Naive thymus-derived CD4-positive, alpha-beta T cell (primary cell): ENCODE measurements at regions not wholly inside any gene's neighbourhood (a gene's known extent, or its start where the extent isn't known, plus 50 kb on each side); places are given as distances from the start of the nearest gene placed in this dataset.

Experiments used
- ATAC-seq: fragments of 150-1000 bp; cut with Tn5 transposase; 2 replicates; pipeline ENCODE4 v1.10.0; 2021; ENCODE audit warnings: mild to moderate bottlenecking, moderate library complexity
- CTCF ChIA-PET: fragments of 350-600 bp; sonication (Branson Sonifier 250); formaldehyde crosslinking; loops from one replicate; lab custom pipeline; 2021; ENCODE audit warnings: antibody characterized with exemption; lab: Charles Lee
- POLR2A ChIA-PET: fragments of 350-600 bp; sonication (Branson Sonifier 250); formaldehyde crosslinking; loops from one replicate; lab custom pipeline; 2021; ENCODE audit warnings: antibody characterized with exemption, inconsistent platforms; lab: Charles Lee
- DNase-seq, 9 donors: peaks; one replicate each; pipeline versions ENCODE4 v3.0.0 to v3.0.0-alpha.2; 2020 to 2022; ENCODE audit warnings: mixed read lengths in 1 of 9
- H3K27ac ChIP-seq: one replicate; pipeline ENCODE4 v1.7.0; 2013; ENCODE audit warnings: mild to moderate bottlenecking, low read depth, low read length, moderate library complexity
- H3K27me3 ChIP-seq, 2 donors: one replicate each; pipeline ENCODE4 v1.7.0; 2013; ENCODE audit warnings: low read length in 2 of 2, mild to moderate bottlenecking in 2 of 2, moderate library complexity in 2 of 2; ENCODE audit not compliant: control insufficient read depth in 2 of 2, insufficient read depth in 2 of 2
- H3K36me3 ChIP-seq, 3 experiments: 1 replicate in 2 of 3; 2 replicates in 1 of 3; pipeline ENCODE4 v1.7.0; 2013; ENCODE audit warnings: low read length in 3 of 3, mild to moderate bottlenecking in 3 of 3, moderate library complexity in 1 of 3; ENCODE audit not compliant: insufficient read depth in 3 of 3, control insufficient read depth in 2 of 3
- H3K4me1 ChIP-seq, 2 donors: one replicate each; pipeline ENCODE4 v1.7.0; 2013; ENCODE audit warnings: low read length in 2 of 2, mild to moderate bottlenecking in 2 of 2, moderate library complexity in 1 of 2; ENCODE audit not compliant: control insufficient read depth in 2 of 2, insufficient read depth in 2 of 2
- H3K4me3 ChIP-seq: 2 replicates; pipeline ENCODE4 v1.7.0; 2013; ENCODE audit warnings: mild to moderate bottlenecking, low read length
- H3K9me3 ChIP-seq, 3 experiments: 1 replicate in 2 of 3; 2 replicates in 1 of 3; pipeline ENCODE4 v1.7.0; 2013; ENCODE audit warnings: low read length in 3 of 3; ENCODE audit not compliant: control insufficient read depth in 2 of 3
- H3K27ac Mint-ChIP-seq, 9 donors: one replicate each; pipeline ENCODE4 v1.8.0; 2020 to 2022; ENCODE audit warnings: mixed read lengths in 9 of 9, mild to moderate bottlenecking in 8 of 9, moderate library complexity in 5 of 9, inconsistent platforms in 2 of 9
- H3K27me3 Mint-ChIP-seq, 5 donors: one replicate each; pipeline ENCODE4 v1.8.0; 2021 to 2022; ENCODE audit warnings: mixed read lengths in 5 of 5, mild to moderate bottlenecking in 1 of 5
- H3K36me3 Mint-ChIP-seq, 5 donors: one replicate each; pipeline ENCODE4 v1.8.0; 2020 to 2022; ENCODE audit warnings: mixed read lengths in 5 of 5, mild to moderate bottlenecking in 3 of 5, inconsistent platforms in 1 of 5
- H3K4me1 Mint-ChIP-seq, 7 donors: one replicate each; pipeline ENCODE4 v1.8.0; 2020 to 2022; ENCODE audit warnings: mixed read lengths in 7 of 7, mild to moderate bottlenecking in 3 of 7, inconsistent platforms in 1 of 7
- H3K4me3 Mint-ChIP-seq, 10 donors: one replicate each; pipeline ENCODE4 v1.8.0; 2020 to 2022; ENCODE audit warnings: mild to moderate bottlenecking in 10 of 10, mixed read lengths in 10 of 10, moderate library complexity in 6 of 10, inconsistent platforms in 2 of 10
- H3K9me3 Mint-ChIP-seq, 11 donors: one replicate each; pipeline ENCODE4 v1.8.0; 2020 to 2022; ENCODE audit warnings: mixed read lengths in 11 of 11, mild to moderate bottlenecking in 4 of 11, inconsistent platforms in 1 of 11, moderate library complexity in 1 of 11
- intact Hi-C, 2 donors: fragments of 100-400 bp; cut with micrococcal nuclease; formaldehyde crosslinking; loops; one replicate each; pipeline ENCODE4 v1.15.1; 2023

GRCh38 chr17:53122966-53123365, 699.8 kb upstream of the KIF2B start:
- ChIA-PET CTCF (no interaction called here), POLR2A (no interaction called here)
- H3K4me1 ChIP-seq, result no peaks in the 10 kb centered on the region
- Mint-ChIP-seq H3K4me1 (no peaks in the 10 kb centered on the region), H3K36me3 (no peaks in the 10 kb centered on the region), H3K27ac (no peak overlapping the region), H3K9me3 (peaks cover 0 to 29% (median 0%) of the 10 kb centered on the region in 11 donors), H3K4me3 (no peak overlapping the region), H3K27me3 (no peaks in the 10 kb centered on the region)
- H3K36me3 ChIP-seq, result no peaks in the 10 kb centered on the region
- intact Hi-C loops, result no loop called here
- no peak for DNase-seq
- H3K9me3 ChIP-seq, result no peaks in the 10 kb centered on the region
- no peak for ATAC-seq
- no peaks in the 10 kb centered on the region for H3K27me3 ChIP-seq
- no peak overlapping the region for H3K4me3 ChIP-seq
- H3K27ac ChIP-seq, result no peak overlapping the region

GRCh38 chr17:53119773-53120172, 703.0 kb upstream of the KIF2B start:
- no peaks in the 10 kb centered on the region for H3K27me3 Mint-ChIP-seq
- H3K36me3 ChIP-seq, result no peaks in the 10 kb centered on the region
- H3K27me3 ChIP-seq, result no peaks in the 10 kb centered on the region
- no peak overlapping the region for H3K27ac ChIP-seq
- H3K9me3 Mint-ChIP-seq, result peaks cover 2 to 45% (median 12%) of the 10 kb centered on the region in 11 donors
- H3K27ac Mint-ChIP-seq, result no peak overlapping the region
- no peaks in the 10 kb centered on the region for H3K4me1 Mint-ChIP-seq
- ChIA-PET POLR2A (no interaction called here), CTCF (no interaction called here)
- H3K4me3 Mint-ChIP-seq, result no peak overlapping the region
- H3K9me3 ChIP-seq, result no peaks in the 10 kb centered on the region
- intact Hi-C loops, result no loop called here
- H3K4me1 ChIP-seq, result no peaks in the 10 kb centered on the region
- DNase-seq (no peak), ATAC-seq (no peak)
- H3K36me3 Mint-ChIP-seq, result peaks cover 0 to 4% (median 0%) of the 10 kb centered on the region in 5 donors
- no peak overlapping the region for H3K4me3 ChIP-seq

- DNase-seq (no peak), ATAC-seq (no peak)
- Mint-ChIP-seq H3K4me1 (no peaks in the 10 kb centered on the region), H3K36me3 (peaks cover 0 to 4% (median 0%) of the 10 kb centered on the region in 5 donors), H3K4me3 (no peak overlapping the region), H3K27ac (no peak overlapping the region), H3K27me3 (no peaks in the 10 kb centered on the region), H3K9me3 (peaks cover 2 to 41% (median 12%) of the 10 kb centered on the region in 11 donors)
- Histone ChIP-seq H3K4me1 (no peaks in the 10 kb centered on the region), H3K4me3 (no peak overlapping the region), H3K9me3 (no peaks in the 10 kb centered on the region), H3K27me3 (no peaks in the 10 kb centered on the region), H3K36me3 (no peaks in the 10 kb centered on the region), H3K27ac (no peak overlapping the region)
- intact Hi-C loops, result no loop called here
- ChIA-PET CTCF (no interaction called here), POLR2A (no interaction called here)
Measured at GRCh38 chr17:53118948-53119347, 703.8 kb upstream of the KIF2B start.

- Mint-ChIP-seq H3K4me3 (no peak overlapping the region), H3K36me3 (no peaks in the 10 kb centered on the region)
- intact Hi-C loops, result no loop called here
Measured at GRCh38 chr17:53106886-53107285, 715.8 kb upstream of the KIF2B start.

GRCh38 chr17:53101706-53102105, 721.0 kb upstream of the KIF2B start:
- CTCF ChIA-PET, result no interaction called here
- Histone ChIP-seq H3K27ac (no peak overlapping the region), H3K4me1 (no peaks in the 10 kb centered on the region), H3K9me3 (no peaks in the 10 kb centered on the region), H3K4me3 (no peak overlapping the region), H3K36me3 (no peaks in the 10 kb centered on the region), H3K27me3 (no peaks in the 10 kb centered on the region)
- H3K36me3 Mint-ChIP-seq, result no peaks in the 10 kb centered on the region
- H3K9me3 Mint-ChIP-seq, result peaks cover 3 to 14% (median 6%) of the 10 kb centered on the region in 11 donors
- intact Hi-C loops, result no loop called here
- no peak overlapping the region for H3K27ac Mint-ChIP-seq
- H3K27me3 Mint-ChIP-seq, result no peaks in the 10 kb centered on the region
- H3K4me1 Mint-ChIP-seq, result no peaks in the 10 kb centered on the region
- POLR2A ChIA-PET, result no interaction called here
- DNase-seq (no peak), ATAC-seq (no peak)
- H3K4me3 Mint-ChIP-seq, result no peak overlapping the region

More at GRCh38 chr17:53106886-53107285, 715.8 kb upstream of the KIF2B start:
- Mint-ChIP-seq H3K4me1 (no peaks in the 10 kb centered on the region), H3K27ac (no peak overlapping the region), H3K27me3 (no peaks in the 10 kb centered on the region), H3K9me3 (peaks cover 0 to 24% (median 4%) of the 10 kb centered on the region in 11 donors)
- DNase-seq, result no peak
- H3K4me3 ChIP-seq, result no peak overlapping the region
- H3K9me3 ChIP-seq, result no peaks in the 10 kb centered on the region
- H3K27me3 ChIP-seq, result no peaks in the 10 kb centered on the region
- H3K4me1 ChIP-seq, result no peaks in the 10 kb centered on the region
- H3K27ac ChIP-seq, result no peak overlapping the region
- H3K36me3 ChIP-seq, result no peaks in the 10 kb centered on the region
- ChIA-PET POLR2A (no interaction called here), CTCF (no interaction called here)
- no peak for ATAC-seq

- Mint-ChIP-seq H3K4me3 (no peak overlapping the region), H3K4me1 (no peaks in the 10 kb centered on the region), H3K27me3 (no peaks in the 10 kb centered on the region), H3K36me3 (no peaks in the 10 kb centered on the region), H3K9me3 (peaks cover 4 to 18% (median 11%) of the 10 kb centered on the region in 11 donors), H3K27ac (no peak overlapping the region)
- POLR2A ChIA-PET, result no interaction called here
- H3K27ac ChIP-seq, result no peak overlapping the region
- no peak overlapping the region for H3K4me3 ChIP-seq
- intact Hi-C loops, result no loop called here
- no peaks in the 10 kb centered on the region for H3K36me3 ChIP-seq
- H3K9me3 ChIP-seq, result no peaks in the 10 kb centered on the region
- H3K4me1 ChIP-seq, result no peaks in the 10 kb centered on the region
- CTCF ChIA-PET, result no interaction called here
- H3K27me3 ChIP-seq, result no peaks in the 10 kb centered on the region
- no peak for DNase-seq
- no peak for ATAC-seq
Measured at GRCh38 chr17:53100126-53100525, 722.6 kb upstream of the KIF2B start.

- Mint-ChIP-seq H3K4me1 (peaks cover 0 to 5% (median 0%) of the 10 kb centered on the region in 7 donors), H3K36me3 (no peaks in the 10 kb centered on the region), H3K4me3 (no peak overlapping the region), H3K9me3 (peaks cover 2 to 13% (median 6%) of the 10 kb centered on the region in 11 donors), H3K27ac (no peak overlapping the region), H3K27me3 (no peaks in the 10 kb centered on the region)
- no peak for ATAC-seq
- Histone ChIP-seq H3K9me3 (no peaks in the 10 kb centered on the region), H3K4me1 (no peaks in the 10 kb centered on the region), H3K27me3 (no peaks in the 10 kb centered on the region), H3K27ac (no peak overlapping the region), H3K36me3 (no peaks in the 10 kb centered on the region), H3K4me3 (no peak overlapping the region)
- no peak for DNase-seq
- ChIA-PET CTCF (no interaction called here), POLR2A (no interaction called here)
- intact Hi-C loops, result no loop called here
Measured at GRCh38 chr17:53093391-53093790, 729.3 kb upstream of the KIF2B start.
